GM21381 (cell line): ENCODE measurements at regions not wholly inside any gene's neighbourhood (a gene's known extent, or its start where the extent isn't known, plus 50 kb on each side); places are given as distances from the start of the nearest gene placed in this dataset.

Experiments used
- ATAC-seq: cut with Tn5 transposase; IDR thresholded peaks from one replicate; pipeline ENCODE4 v1.9.1; 2021; ENCODE audit warnings: mild to moderate bottlenecking, moderate library complexity; ENCODE audit not compliant: unreplicated experiment

DNA sequence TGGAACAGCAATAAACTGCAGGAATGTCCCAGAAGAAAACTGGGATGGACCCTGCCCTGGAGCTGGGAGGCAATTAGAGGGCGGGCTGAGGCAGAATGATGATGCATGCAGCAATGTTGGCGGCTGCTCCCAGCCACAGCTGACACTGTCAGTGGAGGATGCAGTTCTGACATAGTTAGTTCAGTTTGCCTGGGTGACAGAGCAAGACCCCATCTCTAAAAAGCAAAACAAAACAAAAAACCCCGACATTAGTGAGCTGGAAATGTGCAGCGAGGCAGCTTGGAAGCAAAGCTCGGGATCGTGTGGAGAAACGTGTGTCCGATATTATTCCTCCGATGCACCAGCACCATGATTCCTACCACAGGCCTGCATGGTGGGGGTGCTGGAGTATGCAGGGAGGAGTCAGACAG lies 110.1 kb upstream of the UQCRFS1 start:
- ATAC-seq, result no peak

DNA sequence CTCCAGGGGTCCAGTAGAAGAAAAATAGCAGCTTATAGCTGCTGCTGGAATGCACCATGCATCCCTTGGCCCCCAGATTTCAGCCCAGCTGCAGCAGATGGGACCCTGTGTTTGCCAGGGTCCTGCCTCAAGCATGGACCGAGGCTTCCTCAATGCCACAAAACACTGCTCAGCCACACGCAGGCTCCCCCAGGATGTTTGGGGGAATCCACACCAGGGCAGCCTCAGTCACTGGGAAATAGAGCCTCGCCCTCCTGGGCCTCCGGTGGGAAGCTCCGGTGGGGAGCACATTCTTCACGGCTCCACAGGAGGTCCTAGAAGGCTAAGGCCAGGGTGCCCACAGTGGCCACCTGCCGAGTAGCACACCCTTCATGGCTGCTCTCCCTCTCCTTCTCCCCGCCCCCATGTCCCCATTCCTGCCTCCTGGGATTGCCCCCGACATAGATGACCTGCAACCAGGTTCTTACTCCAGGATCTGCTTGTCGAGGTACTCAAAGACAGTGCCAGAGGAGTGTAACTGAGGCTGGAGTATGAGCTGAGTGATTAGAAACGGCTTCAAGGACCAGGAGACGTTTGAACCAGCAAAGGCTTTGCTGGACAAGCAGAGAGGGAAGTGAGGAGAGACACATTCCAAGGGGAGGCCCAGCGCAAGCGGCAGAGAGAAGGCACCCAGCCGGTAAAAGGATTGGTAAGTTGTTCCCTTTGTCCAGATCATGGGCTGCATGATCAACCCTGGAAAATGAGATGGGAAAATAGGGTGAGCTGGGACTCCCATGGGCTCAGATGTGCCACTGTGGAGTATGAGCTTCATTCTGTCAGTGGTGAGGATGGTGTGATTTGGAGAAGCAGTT lies 110.7 kb upstream of the UQCRFS1 start:
- no peak for ATAC-seq

DNA sequence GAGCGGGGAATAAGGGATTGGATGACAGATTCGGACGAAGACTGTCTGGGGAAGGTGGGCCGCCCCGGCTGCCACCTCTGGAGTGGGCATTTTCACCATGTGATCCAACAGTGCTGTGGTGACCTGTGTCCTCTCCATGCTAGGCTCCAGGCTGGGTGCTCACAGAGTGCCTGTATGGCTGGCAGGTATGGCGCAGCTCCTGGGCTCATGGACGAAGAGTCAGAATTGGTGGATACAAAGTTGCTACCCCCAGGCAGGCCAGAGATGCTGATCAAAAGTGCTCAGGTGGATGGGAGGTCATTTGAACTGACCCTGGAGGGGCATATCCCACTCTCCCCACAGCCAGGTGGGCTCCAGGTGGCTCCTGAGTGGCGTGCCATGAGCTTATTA lies 111.3 kb upstream of the UQCRFS1 start:
- no peak for ATAC-seq

DNA sequence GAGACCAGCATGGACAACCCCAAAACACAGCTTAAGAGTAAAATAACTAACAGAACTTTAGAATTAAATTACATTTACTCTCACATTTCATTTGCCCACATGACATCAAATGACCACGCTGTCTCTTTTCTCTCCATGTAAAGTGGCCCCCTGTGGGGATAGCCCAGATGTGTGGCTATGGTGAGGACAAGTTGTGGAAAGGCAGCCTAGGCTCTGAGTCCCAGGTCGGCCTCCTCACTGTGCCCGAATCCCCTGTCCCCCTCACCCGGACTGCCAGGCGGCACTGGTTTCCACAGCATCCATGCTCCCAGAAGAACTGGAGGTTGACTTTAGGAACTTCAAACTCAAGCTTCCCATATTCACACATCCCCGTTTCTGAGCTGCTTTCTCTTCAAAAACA lies 111.8 kb upstream of the UQCRFS1 start:
- ATAC-seq, result no peak

DNA sequence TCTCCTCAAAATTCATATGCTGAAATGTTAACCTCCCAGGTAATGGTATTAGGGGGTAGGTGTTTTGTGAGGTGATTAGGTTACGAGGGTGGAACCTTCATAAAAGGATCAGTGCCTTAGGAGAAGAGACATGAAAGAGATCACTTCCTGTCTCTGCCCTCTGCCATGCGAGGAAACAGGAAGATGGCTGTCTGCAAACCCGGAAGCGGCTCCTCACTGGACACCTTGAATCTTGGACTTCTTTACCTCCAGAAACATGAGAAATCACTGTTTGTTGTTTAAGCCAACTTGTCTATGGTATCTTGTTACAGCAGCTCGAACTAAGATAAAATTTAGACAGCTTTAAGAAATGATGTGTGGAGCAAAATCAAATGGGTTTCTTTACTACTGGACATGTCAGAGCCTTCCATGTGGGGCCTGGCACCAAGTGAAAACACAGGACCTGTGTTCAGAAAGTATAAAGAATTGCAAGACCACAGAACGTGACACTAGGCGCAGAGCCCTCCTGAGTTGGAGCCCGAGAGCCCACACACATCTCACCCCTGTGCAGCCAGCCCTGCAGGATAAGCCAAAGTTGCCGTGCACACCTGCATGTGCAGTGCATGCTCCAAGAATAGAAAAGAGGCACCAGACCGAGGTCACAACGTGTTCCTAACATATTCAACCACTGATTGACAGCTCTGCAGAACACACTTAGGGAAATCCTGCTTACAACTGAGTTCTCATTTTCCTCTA lies 112.5 kb upstream of the UQCRFS1 start:
- no peak for ATAC-seq

DNA sequence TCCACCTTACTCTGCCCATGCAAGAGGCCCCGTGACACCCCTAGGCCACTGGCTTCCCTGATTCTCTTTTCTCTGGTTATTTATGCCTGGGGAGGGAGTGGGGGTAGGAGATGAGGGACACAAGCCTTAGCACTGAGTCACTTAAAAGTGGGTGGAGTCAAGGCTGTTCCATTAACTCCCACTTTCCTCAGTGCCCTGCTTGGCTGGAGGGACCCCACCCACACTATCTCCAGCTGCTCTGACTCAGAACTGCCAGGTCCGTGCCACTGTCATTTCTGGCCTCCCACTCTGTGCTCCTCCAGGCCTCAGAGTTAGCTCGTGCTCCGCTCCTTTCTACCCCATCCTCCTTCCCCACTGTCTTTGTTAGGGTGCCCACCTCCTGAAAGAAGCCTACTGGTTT lies 113.4 kb upstream of the UQCRFS1 start:
- ATAC-seq, result no peak

DNA sequence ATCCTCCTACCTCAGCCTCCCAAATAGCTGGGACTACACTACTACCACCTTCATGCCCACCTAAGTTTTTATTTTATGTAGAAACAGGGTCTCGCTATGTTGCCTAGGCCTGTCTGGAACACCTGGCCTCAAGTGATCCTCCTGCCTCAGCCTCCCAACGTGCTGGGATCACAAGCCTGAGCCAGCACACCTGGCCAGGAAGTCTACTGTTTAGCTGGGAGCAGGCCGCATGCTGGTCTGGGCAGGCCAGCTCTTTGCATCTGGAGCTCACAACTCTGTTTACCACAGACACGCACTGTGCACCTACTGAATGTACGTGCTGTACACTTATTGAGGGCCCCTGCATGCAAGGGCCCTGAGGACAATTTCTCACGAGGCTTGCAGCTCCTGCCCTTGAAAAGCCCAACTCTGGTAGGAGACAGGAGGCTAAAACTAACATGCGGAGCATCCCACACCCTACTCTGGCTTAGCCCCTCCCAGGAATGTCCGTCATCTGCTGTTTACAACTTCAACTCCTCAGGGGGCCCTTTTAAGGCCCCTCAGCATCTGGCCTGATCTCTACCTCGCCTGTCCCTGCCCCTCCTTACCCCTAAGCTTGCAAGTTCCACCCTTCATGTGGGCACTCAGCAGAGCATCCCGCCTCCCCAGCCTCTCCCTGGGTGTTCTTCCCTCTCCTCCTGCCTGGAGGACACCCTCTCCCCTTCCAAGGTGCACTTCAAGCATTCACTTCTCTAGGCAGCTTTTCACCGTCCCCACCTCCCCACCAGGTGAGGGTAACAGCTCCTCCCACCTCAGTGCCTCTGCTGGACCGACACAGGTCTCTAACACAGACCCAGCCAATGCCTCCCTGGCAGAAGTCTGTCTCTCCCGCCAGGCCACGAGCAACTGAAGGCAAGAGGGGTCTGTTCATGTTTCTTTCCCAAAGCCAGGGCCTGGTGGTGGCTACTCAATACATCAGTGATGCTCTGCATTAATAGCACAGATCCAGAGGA lies 114.2 kb upstream of the UQCRFS1 start:
- no peak for ATAC-seq

DNA sequence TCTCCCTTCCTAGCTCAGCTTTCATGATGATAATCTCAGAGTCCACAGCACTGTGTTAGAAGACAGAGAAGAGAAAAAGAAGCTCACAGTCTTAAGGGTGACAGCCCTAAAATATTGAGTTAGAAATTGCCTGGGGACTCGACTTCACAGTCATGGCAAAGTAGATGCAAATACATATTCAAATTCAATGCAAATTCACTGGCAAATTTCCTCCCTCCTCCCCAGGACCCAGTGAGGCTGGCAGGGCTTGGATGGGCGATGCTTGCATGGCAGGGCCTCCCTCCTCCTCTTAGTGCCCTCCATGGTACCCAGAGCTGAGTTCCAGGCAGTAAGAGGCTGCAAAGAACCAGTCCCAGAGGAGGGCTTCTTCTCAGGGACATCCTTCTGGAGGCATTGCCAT lies 115.6 kb upstream of the UQCRFS1 start:
- no peak for ATAC-seq

DNA sequence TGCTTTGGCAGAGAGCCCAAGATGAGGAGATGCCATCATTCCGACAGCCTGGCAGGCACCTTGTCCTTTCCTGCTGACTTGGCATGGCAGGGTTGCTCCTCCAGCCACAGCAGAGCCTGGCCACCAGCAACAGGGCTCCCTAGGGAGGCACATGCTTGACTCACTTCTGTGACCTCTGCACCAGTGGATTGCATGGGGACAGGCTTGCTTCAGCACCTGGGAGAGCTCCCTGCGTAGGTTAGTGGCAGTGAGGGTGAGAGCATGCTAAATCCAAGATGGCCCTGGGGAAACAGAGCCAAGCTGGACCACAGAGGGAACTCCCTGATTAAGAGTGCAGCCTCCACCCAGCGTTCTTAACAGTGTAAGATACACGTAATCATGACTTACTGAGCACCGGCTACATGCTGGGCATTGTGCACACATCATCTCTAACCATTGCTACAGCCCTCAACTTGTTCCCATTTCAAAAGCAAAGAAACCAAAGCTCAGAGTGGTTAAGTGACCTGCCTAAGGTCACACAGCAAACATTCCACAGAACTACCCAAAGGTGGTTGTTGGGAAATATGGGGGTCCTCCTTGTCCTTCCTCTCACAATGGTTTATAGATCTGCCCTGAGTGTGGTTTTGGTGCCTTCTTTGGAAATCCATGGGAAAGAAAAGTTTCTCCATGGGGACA lies 116.6 kb upstream of the UQCRFS1 start:
- ATAC-seq, result no peak

DNA sequence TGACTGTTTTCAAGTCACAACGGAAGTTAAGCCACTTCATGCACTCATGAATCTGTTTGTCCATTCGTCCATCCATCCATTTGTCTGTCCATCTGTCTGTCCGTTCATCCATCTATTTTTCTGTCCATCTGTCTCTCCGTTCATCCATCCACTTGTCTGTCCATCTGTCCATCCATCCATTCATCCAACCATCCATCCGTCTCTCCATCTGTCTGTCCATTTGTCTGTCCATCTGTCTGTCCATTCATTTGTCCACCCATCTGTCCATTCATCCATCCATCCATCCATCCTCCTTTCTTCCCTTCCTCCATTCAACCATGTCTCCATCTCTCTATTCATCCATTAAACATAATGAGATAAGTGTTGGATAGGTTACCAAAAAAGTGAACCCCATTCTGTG lies 123.5 kb upstream of the UQCRFS1 start:
- ATAC-seq, result no peak

DNA sequence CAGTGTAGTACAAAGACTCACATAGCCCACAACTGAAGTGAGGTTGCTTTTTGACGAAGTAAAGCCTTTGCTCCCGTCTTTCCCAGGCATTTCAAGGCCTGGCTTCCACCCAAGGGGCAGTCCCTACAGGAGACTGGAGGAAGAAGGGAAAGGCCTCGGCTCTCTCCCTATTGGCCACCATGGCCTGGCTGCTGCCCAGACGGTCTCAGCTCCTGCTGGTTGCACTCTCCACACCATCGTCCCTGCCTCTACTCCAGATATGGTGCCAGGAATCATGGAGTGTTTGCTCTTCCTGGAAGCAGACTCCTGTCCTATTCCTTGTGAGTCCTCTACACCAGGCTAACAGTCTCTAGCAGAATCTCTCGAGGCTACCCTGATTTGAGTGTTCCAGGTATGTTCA lies 124.1 kb upstream of the UQCRFS1 start:
- no peak for ATAC-seq

DNA sequence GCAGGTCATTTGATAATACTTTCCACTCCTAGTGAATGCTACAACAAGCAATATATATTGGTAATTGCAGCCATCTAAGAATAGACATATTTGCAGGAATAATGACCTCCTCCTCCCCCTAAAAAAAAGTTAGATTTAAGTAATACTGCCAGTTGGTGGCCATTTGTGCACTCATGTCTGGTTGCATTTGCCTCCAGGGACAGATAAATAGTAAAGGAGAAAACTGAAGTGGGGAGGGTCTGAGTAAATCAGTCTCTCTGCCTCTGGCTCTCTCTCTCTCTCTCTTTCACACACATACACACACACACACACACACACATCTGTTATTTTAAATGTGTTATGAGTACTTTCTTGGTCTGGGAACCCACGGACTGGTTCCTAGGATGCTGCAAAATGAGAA lies 125.5 kb upstream of the UQCRFS1 start:
- no peak for ATAC-seq

DNA sequence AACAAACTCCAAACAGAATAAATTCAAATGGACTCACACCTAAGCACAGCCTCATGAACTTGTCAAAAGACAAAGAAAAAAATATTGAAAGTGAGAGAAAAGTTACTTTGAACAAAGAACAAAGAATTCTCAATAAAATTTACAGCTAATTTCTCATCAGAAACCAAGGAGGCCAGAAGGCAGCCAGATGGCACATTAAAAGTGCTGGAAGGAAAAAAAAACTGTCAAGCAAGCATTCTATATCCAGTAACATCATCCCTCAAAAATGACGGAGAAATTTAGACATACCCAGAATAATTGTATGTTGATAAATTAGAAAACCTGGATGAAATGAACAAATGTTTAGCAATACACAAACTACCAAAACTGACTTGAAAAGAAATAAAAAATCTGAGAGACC lies 129.8 kb upstream of the UQCRFS1 start:
- ATAC-seq, result no peak

DNA sequence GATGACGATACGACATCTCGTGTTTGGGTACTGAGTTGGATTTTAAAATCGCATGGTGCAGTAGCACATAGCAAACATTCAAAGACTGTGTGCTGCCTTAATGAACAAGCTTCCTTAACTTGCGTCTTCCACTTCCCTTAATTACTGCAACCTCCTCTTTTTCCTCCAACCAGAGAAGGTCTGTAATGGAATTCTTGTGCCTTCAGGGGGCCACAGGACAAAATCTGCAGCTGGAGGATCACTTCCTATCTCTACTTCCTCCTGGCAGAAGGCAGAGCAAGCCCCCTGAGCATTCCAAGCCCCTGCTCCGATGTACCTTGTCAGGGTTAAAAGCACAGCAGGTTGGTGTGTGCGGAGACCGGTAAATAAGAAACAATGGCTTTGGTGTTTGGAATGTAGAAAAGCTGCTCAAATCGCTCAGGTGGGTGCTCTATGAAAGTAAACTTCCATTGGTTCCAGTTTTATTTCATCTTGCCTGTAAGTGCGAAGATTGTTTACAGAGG lies 151.3 kb upstream of the UQCRFS1 start:
- ATAC-seq, result no peak

DNA sequence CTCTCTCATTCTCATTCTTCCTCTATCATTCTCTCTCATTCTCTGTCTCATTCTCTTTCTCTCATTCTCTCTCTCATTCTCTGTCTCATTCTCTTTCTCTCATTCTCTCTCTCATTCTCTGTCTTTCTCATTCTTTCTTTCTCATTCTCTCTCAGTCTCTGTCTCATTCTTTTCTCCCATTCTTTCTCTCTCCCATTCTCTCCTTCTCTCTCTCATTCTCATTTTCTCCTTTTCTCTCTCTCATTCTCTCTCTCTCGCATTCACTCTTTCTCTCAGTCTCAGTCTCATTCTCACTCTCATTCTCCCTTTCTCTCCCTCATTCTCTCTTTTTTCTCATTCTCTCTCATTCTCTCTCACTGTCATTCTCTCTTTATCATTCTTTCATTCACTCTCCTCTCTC lies 152.0 kb upstream of the UQCRFS1 start:
- no peak for ATAC-seq

DNA sequence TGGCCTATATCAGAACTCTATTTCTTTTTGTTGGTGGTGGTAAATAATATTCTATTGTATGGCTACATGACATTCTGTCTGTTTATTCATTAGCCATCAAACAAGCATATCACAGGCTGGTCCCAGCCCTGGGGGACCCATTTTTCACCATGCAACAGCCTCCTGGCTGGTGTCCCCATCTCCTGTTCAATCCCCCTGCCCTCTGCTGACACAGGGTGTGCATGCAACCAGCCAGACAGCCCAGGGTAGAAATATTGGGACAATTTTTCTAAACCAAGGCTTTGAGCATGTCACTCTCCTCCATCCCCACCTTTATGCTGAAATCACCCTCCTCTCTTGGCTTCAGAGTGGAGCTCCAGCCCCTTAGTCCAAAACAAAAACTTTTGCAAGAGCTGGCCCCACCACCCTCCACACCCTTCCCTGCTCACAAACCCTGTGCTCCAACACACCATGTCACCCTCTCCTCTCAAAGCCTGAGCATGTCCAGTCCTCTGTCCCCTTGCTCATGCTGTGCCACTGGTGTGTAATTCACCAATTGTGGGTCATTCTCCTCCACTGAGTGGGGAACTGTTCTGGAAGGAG lies 153.0 kb upstream of the UQCRFS1 start:
- no peak for ATAC-seq

DNA sequence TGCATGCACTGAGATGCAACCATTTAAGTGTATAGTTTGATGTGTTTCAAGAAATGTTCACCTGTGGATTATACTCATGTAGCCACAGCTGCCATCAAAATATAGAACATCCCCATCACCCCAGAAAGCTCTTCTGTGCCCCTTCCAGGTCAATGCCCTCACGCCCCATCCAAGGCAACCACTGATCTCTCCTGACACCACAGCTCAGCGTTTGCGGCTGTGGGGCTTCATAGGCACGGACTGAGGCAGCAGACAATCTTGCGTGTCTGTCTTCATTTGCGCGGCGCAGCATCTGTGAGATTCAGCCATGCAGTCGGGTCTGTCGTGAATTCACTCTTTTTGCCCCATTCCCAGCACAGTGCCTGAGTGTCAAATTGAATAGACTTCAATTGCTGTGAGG lies 153.8 kb upstream of the UQCRFS1 start:
- no peak for ATAC-seq

DNA sequence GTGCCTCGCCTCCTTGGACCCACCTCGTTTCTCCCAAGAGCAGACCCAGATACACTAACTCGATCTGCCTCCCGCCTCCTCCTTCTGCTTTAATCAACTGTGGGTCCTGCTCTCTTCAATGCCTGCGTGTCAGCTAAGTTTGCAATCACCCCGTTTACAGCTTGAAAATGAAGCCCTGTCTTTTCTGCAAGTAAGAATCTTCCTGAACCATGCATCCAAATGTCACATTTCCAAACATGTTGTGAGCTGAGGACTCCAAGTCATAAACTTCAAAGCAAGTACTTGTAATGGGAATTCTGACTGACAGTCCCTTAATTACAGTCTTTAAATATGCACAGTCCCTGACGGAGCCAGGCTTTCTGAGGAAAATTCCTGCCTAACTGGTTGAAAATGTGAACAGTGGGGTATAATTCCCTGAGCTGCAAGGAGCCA lies 154.9 kb upstream of the UQCRFS1 start:
- ATAC-seq, result no peak

DNA sequence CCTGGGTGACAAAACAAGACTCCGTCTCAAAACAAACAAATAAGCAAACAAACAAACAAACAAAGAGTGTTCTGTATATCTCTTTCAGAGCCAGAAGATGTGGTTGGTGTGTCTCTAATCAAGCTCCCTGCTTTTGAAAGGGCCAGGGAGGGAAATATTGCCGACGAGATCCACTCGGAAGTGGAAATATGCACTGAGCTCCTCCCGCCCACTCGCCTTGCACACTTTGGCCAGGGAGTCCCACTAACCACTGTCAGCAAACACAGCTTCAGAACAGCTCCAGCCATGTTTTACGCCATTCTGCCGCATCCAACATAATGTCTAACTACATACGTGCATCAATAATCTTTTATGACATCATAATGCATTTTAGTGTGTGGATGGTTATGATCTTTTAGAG lies 155.5 kb upstream of the VSTM2B start:
- no peak for ATAC-seq
